Fibroblast of lung (primary cell): ENCODE measurements at regions not wholly inside any gene's neighbourhood (a gene's known extent, or its start where the extent isn't known, plus 50 kb on each side); places are given as distances from the start of the nearest gene placed in this dataset.

Source experiments
- DNase-seq, 2 donors: peaks; one replicate each; pipeline versions ENCODE4 v3.0.0 to v3.0.0-alpha.2; 2010; ENCODE audit warnings: low read depth in 2 of 2
- H2AFZ ChIP-seq: 2 replicates; pipeline ENCODE4 v1.5.1; 2012; ENCODE audit warnings: low read length, control low read depth, inconsistent platforms
- H3K27ac ChIP-seq: 2 replicates; pipeline ENCODE4 v1.5.1; 2011; ENCODE audit warnings: low read length, control low read depth; ENCODE audit not compliant: insufficient read depth
- H3K27me3 ChIP-seq: 2 replicates; pipeline ENCODE4 v1.5.1; 2011; ENCODE audit warnings: mild to moderate bottlenecking, low read length; ENCODE audit not compliant: control insufficient read depth, insufficient read depth
- H3K36me3 ChIP-seq: 2 replicates; pipeline ENCODE4 v1.5.1; 2011; ENCODE audit warnings: low read length; ENCODE audit not compliant: control insufficient read depth, insufficient read depth
- H3K4me1 ChIP-seq: 2 replicates; pipeline ENCODE4 v1.5.1; 2011; ENCODE audit warnings: low read length; ENCODE audit not compliant: control insufficient read depth, insufficient read depth; ENCODE audit errors: extremely low read depth
- H3K4me2 ChIP-seq: 2 replicates; pipeline ENCODE4 v1.5.1; 2011; ENCODE audit warnings: low read length, control low read depth; ENCODE audit not compliant: insufficient read depth; ENCODE audit errors: extremely low read depth
- H3K4me3 ChIP-seq, 4 experiments: fragments of 200-600 bp in 1 of 4; sonication (generic) in 1 of 4; replicated peaks in 1 of 4; 2 replicates each; pipeline ENCODE4 v1.5.1; 2011 to 2016; ENCODE audit warnings: low read length in 4 of 4, low read depth in 3 of 4, mild to moderate bottlenecking in 3 of 4, control low read depth in 2 of 4, inconsistent platforms in 1 of 4, mixed read lengths in 1 of 4; ENCODE audit not compliant: insufficient read depth in 1 of 4; ENCODE audit errors: control extremely low read depth in 1 of 4
- H3K79me2 ChIP-seq: 2 replicates; pipeline ENCODE4 v1.5.1; 2012; ENCODE audit warnings: mild to moderate bottlenecking, low read length, inconsistent platforms; ENCODE audit not compliant: control insufficient read depth, insufficient read depth
- H3K9ac ChIP-seq: 2 replicates; pipeline ENCODE4 v1.5.1; 2011; ENCODE audit warnings: mild to moderate bottlenecking, low read length, control low read depth; ENCODE audit not compliant: insufficient read depth
- H3K9me3 ChIP-seq: 2 replicates; pipeline ENCODE4 v1.5.1; 2012; ENCODE audit warnings: low read depth, low read length; ENCODE audit not compliant: control insufficient read depth, insufficient read depth
- H4K20me1 ChIP-seq: 2 replicates; pipeline ENCODE4 v1.5.1; 2011; ENCODE audit warnings: low read length; ENCODE audit not compliant: control insufficient read depth, insufficient read depth; ENCODE audit errors: extremely low read depth
- CTCF ChIP-seq, 2 donors: IDR thresholded peaks in 1 of 2; conservative IDR thresholded peaks in 1 of 2; 1 replicate in 1 of 2; 2 replicates in 1 of 2; pipeline ENCODE4 v1.5.1; 2011 to 2012; ENCODE audit warnings: low read length in 2 of 2, control low read depth in 1 of 2, inconsistent platforms in 1 of 2, low read depth in 1 of 2, mild to moderate bottlenecking in 1 of 2
- EZH2 ChIP-seq: IDR thresholded peaks from 2 replicates; pipeline ENCODE4 v1.5.1; 2012; ENCODE audit warnings: low read length, control low read depth, mild to moderate bottlenecking; ENCODE audit errors: missing control alignments

DNA sequence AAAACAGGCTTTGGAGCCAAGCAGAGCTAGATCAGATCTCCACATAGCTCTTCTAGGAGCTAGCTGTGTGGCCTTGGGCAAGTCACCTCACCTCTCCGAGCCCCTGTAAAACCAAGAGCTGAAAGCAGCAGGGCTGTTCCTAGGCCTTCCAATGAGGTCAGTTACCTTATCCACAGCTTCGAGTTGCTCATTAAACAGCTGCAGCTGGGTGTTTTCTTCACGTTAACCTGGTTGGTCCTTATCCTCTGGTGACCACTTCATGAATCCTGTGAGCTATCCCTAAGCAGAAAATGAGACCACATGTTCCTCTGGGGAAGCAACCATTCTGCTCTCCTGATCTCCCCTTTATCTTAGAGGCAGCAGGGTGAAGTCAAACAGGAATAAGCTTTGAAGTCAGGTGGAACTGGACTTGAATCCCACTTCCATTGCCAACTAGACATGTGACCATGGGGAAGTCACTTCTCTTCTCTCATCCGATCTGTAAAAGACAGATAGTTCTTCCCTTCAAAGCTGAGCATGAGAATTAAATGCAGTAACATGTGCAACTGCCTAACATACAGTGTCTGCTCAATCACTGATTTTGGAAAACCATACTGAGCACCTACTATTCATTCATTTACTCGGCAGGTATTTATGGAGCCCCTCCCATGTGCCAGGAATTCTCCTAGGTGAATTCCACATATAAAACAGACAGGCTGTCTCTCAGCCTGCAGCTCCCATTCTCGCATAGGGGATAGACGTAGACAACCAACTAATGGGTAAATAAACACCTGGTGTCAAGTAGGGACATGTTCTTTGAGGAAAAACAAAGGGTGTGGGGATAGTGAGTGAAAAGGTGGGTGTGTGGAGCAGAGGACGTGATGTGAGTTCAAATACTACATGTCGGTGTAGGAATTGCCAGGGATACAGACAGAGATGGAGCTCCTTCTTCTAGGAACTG is 111.7 kb upstream of the BOD1 start:
- H3K9me3 ChIP-seq, result no peaks in the 10 kb centered on the region
- no peak overlapping the region for H3K9ac ChIP-seq
- no peak for TF ChIP-seq CTCF (conservative IDR thresholded peaks at IDR 0.05 in 1 of 2, IDR thresholded peaks at IDR 0.05 in 1 of 2; ENCODE audit: low read depth in 1 of 2, low read length in 2 of 2)
- TF ChIP-seq EZH2, result no peak
- no peak overlapping the region for H3K4me2 ChIP-seq
- H3K27me3 ChIP-seq, result peaks cover 3% of the 10 kb centered on the region
- no peak overlapping the region for H3K4me3 ChIP-seq
- H3K4me1 ChIP-seq, result no peaks in the 10 kb centered on the region
- H3K27ac ChIP-seq, result no peak overlapping the region
- DNase-seq, result no peak
- H4K20me1 ChIP-seq, result no peaks in the 10 kb centered on the region
- no peaks in the 10 kb centered on the region for H3K79me2 ChIP-seq
- no peak overlapping the region for H2AFZ ChIP-seq
- no peaks in the 10 kb centered on the region for H3K36me3 ChIP-seq

- no peak for DNase-seq
- no peak overlapping the region for H3K4me2 ChIP-seq
- H3K36me3 ChIP-seq, result no peaks in the 10 kb centered on the region
- H3K27me3 ChIP-seq, result peaks cover 1% of the 10 kb centered on the region
- no peaks in the 10 kb centered on the region for H3K4me1 ChIP-seq
- no peak overlapping the region for H3K9ac ChIP-seq
- no peaks in the 10 kb centered on the region for H3K79me2 ChIP-seq
- H3K27ac ChIP-seq, result no peak overlapping the region
- TF ChIP-seq EZH2 (no peak), CTCF (conservative IDR thresholded peaks at IDR 0.05 in 1 of 2, IDR thresholded peaks at IDR 0.05 in 1 of 2; ENCODE audit: low read depth in 1 of 2, low read length in 2 of 2) (no peak)
- H4K20me1 ChIP-seq, result no peaks in the 10 kb centered on the region
- H3K4me3 ChIP-seq, result no peak overlapping the region
- H2AFZ ChIP-seq, result no peak overlapping the region
- no peaks in the 10 kb centered on the region for H3K9me3 ChIP-seq
Observed at GRCh38 chr5:173729079-173729765, 112.8 kb upstream of the BOD1 start.

GRCh38 chr5:173730632-173731298 is 114.3 kb upstream of the BOD1 start:
- Histone ChIP-seq H3K36me3 (no peaks in the 10 kb centered on the region), H3K27ac (no peak overlapping the region), H2AFZ (no peak overlapping the region), H3K4me2 (no peak overlapping the region), H3K9ac (no peak overlapping the region), H3K27me3 (no peaks in the 10 kb centered on the region), H3K4me1 (no peaks in the 10 kb centered on the region), H4K20me1 (no peaks in the 10 kb centered on the region), H3K4me3 (no peak overlapping the region), H3K9me3 (no peaks in the 10 kb centered on the region), H3K79me2 (no peaks in the 10 kb centered on the region)
- TF ChIP-seq CTCF (conservative IDR thresholded peaks at IDR 0.05 in 1 of 2, IDR thresholded peaks at IDR 0.05 in 1 of 2; ENCODE audit: low read depth in 1 of 2, low read length in 2 of 2) (no peak), EZH2 (no peak)
- DNase-seq, result no peak
